Mesendoderm (in vitro differentiated cells): ENCODE measurements at regions not wholly inside any gene's neighbourhood (a gene's known extent, or its start where the extent isn't known, plus 50 kb on each side); places are given as distances from the start of the nearest gene placed in this dataset.

ENCODE experiments used
- DNase-seq: peaks from one replicate; pipeline ENCODE4 v3.0.0; 2013
- H2AK5ac ChIP-seq: 2 replicates; pipeline ENCODE4 v1.6.1; 2013; ENCODE audit warnings: low read length, inconsistent platforms
- H2BK120ac ChIP-seq: 2 replicates; pipeline ENCODE4 v1.6.1; 2013; ENCODE audit warnings: low read depth, mild to moderate bottlenecking, low read length, moderate library complexity, mixed read lengths
- H2BK15ac ChIP-seq: replicated peaks from 2 replicates; pipeline ENCODE4 v1.6.1; 2013; ENCODE audit warnings: low read depth, mild to moderate bottlenecking, moderate library complexity
- H2BK5ac ChIP-seq: 2 replicates; pipeline ENCODE4 v1.6.1; 2013; ENCODE audit warnings: low read length, inconsistent platforms
- H3K18ac ChIP-seq: 2 replicates; pipeline ENCODE4 v1.6.1; 2013; ENCODE audit warnings: mild to moderate bottlenecking, low read length, mixed read lengths
- H3K23ac ChIP-seq: one replicate; pipeline ENCODE4 v1.6.1; 2013; ENCODE audit warnings: low read length
- H3K27ac ChIP-seq: 2 replicates; pipeline ENCODE4 v1.5.1; 2013; ENCODE audit warnings: low read depth, mild to moderate bottlenecking, inconsistent platforms, low read length, moderate library complexity
- H3K27me3 ChIP-seq: 2 replicates; pipeline ENCODE4 v1.6.1; 2013; ENCODE audit warnings: low read length, control low read depth, mild to moderate bottlenecking, inconsistent platforms; ENCODE audit not compliant: insufficient read depth, poor library complexity
- H3K36me3 ChIP-seq: 2 replicates; pipeline ENCODE4 v1.6.1; 2013; ENCODE audit warnings: low read length, inconsistent platforms; ENCODE audit not compliant: control insufficient read depth, insufficient read depth
- H3K4ac ChIP-seq: one replicate; pipeline ENCODE4 v1.6.1; 2013; ENCODE audit warnings: low read depth, mild to moderate bottlenecking, low read length, moderate library complexity
- H3K4me1 ChIP-seq: 2 replicates; pipeline ENCODE4 v1.6.1; 2013; ENCODE audit warnings: low read depth, low read length, inconsistent platforms; ENCODE audit not compliant: control insufficient read depth
- H3K4me2 ChIP-seq: 2 replicates; pipeline ENCODE4 v1.6.1; 2013; ENCODE audit warnings: low read length
- H3K4me3 ChIP-seq: 2 replicates; pipeline ENCODE4 v1.5.1; 2013; ENCODE audit warnings: mild to moderate bottlenecking, low read length
- H3K56ac ChIP-seq: one replicate; pipeline ENCODE4 v1.6.1; 2013; ENCODE audit warnings: low read length
- H3K79me1 ChIP-seq: 2 replicates; pipeline ENCODE4 v1.6.1; 2013; ENCODE audit warnings: low read length, inconsistent platforms
- H3K79me2 ChIP-seq: 2 replicates; pipeline ENCODE4 v1.6.1; 2013; ENCODE audit warnings: mild to moderate bottlenecking, low read length; ENCODE audit not compliant: control insufficient read depth, insufficient read depth
- H3K9ac ChIP-seq: 2 replicates; pipeline ENCODE4 v1.6.1; 2013; ENCODE audit warnings: low read length, inconsistent platforms
- H4K5ac ChIP-seq: one replicate; pipeline ENCODE4 v1.6.1; 2013; ENCODE audit warnings: low read length
- H4K8ac ChIP-seq: one replicate; pipeline ENCODE4 v1.6.1; 2013; ENCODE audit warnings: low read depth, mild to moderate bottlenecking, control low read depth, low read length, moderate library complexity
- WGBS: extraction: QIAGEN DNeasy Blood & Tissue Kit; methylation state at CpG from one replicate; pipeline ENCODE4 v1.1.7; 2013; ENCODE audit warnings: low lambda C conversion rate, missing lambda C conversion rate; ENCODE audit not compliant: insufficient coverage; ENCODE audit errors: extremely low coverage; 5-methylcytosine and 5-hydroxymethylcytosine counted together

- Histone ChIP-seq H2BK15ac (no peak overlapping the region), H2AK5ac (no peak overlapping the region), H3K79me2 (no peaks in the 10 kb centered on the region), H3K56ac (no peak overlapping the region), H2BK120ac (no peak overlapping the region), H3K79me1 (no peaks in the 10 kb centered on the region), H4K8ac (no peak overlapping the region), H4K5ac (no peak overlapping the region), H3K4me1 (no peaks in the 10 kb centered on the region), H2BK5ac (no peak overlapping the region), H3K4ac (no peak overlapping the region), H3K4me3 (no peak overlapping the region), H3K9ac (no peak overlapping the region), H3K27ac (no peak overlapping the region), H3K4me2 (no peak overlapping the region), H3K18ac (no peak overlapping the region), H3K36me3 (no peaks in the 10 kb centered on the region), H3K27me3 (no peaks in the 10 kb centered on the region), H3K23ac (no peak overlapping the region)
- WGBS, result no CpG with 5 or more reads among the region's 4 CpGs
- DNase-seq, result no peak
These were observed 743.6 kb downstream of the KCNJ2 start for GRCh38 chr17:70912716-70913485.

DNA sequence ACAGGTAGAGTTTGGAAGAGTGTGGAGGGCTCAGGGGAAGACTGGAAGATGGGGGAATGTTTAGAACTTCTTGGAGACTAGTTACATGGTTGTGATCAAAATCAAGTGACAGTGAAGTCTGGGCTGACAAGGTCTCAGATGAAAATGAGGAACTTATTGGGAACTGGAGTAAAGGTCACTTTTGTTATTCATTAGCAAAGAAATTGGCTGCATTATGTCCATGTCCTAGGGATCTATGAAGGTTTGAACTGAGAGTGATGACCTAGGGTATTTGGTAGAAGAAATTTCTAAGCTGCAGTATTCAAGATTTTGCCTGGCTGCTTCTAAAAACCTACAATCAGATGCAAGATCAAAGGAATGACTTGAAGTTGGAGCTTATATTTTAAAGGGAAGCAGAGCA, 747.1 kb downstream of the KCNJ2 start:
- no peaks in the 10 kb centered on the region for H3K79me2 ChIP-seq
- H3K18ac ChIP-seq, result no peak overlapping the region
- H3K27me3 ChIP-seq, result no peaks in the 10 kb centered on the region
- H2AK5ac ChIP-seq, result no peak overlapping the region
- DNase-seq, result no peak
- no peak overlapping the region for H3K4ac ChIP-seq
- no peak overlapping the region for H2BK120ac ChIP-seq
- H4K5ac ChIP-seq, result no peak overlapping the region
- no peak overlapping the region for H2BK15ac ChIP-seq
- no peak overlapping the region for H2BK5ac ChIP-seq
- no peak overlapping the region for H3K4me3 ChIP-seq
- H3K27ac ChIP-seq, result no peak overlapping the region
- no peak overlapping the region for H4K8ac ChIP-seq
- H3K4me1 ChIP-seq, result no peaks in the 10 kb centered on the region
- H3K56ac ChIP-seq, result no peak overlapping the region
- H3K4me2 ChIP-seq, result no peak overlapping the region
- no peaks in the 10 kb centered on the region for H3K79me1 ChIP-seq
- H3K9ac ChIP-seq, result no peak overlapping the region
- H3K23ac ChIP-seq, result no peak overlapping the region
- no peaks in the 10 kb centered on the region for H3K36me3 ChIP-seq

DNA sequence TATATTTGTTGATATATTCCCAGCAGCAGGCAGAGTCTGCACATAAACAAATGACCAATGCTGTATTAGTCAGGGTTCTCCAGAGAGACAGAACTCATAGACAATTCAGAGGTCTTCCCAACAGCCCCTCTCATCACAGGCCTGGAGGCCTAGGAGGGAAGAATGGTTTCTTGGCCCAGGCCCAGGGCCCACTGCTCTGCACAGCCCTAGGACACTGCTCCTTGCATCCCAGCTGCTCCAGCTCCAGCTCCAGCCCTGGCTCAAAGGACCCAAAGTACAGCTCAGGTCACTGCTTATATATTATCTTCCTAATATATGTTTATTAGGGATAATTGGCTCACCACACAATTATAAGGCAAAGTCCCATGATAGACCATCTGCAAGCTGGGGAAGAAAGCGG, 749.9 kb downstream of the KCNJ2 start:
- no peaks in the 10 kb centered on the region for H3K4me1 ChIP-seq
- H3K36me3 ChIP-seq, result no peaks in the 10 kb centered on the region
- WGBS, result no CpG with 5 or more reads among the region's 1 CpG
- no peak overlapping the region for H2BK5ac ChIP-seq
- no peaks in the 10 kb centered on the region for H3K79me1 ChIP-seq
- no peak overlapping the region for H2BK120ac ChIP-seq
- H3K9ac ChIP-seq, result no peak overlapping the region
- H3K4me2 ChIP-seq, result no peak overlapping the region
- no peak overlapping the region for H2BK15ac ChIP-seq
- no peak overlapping the region for H3K4me3 ChIP-seq
- H2AK5ac ChIP-seq, result no peak overlapping the region
- no peak overlapping the region for H3K27ac ChIP-seq
- H3K18ac ChIP-seq, result no peak overlapping the region
- no peak overlapping the region for H3K56ac ChIP-seq
- H3K27me3 ChIP-seq, result no peaks in the 10 kb centered on the region
- H3K4ac ChIP-seq, result no peak overlapping the region
- H4K8ac ChIP-seq, result no peak overlapping the region
- DNase-seq, result no peak
- no peak overlapping the region for H4K5ac ChIP-seq
- no peaks in the 10 kb centered on the region for H3K79me2 ChIP-seq
- H3K23ac ChIP-seq, result no peak overlapping the region

- Histone ChIP-seq H3K18ac (no peak overlapping the region), H2BK15ac (no peak overlapping the region), H3K27ac (no peak overlapping the region), H3K79me2 (no peaks in the 10 kb centered on the region), H3K4me1 (no peaks in the 10 kb centered on the region), H2BK120ac (no peak overlapping the region), H3K9ac (no peak overlapping the region), H3K4ac (no peak overlapping the region), H3K4me3 (no peak overlapping the region), H2BK5ac (no peak overlapping the region), H3K4me2 (no peak overlapping the region), H2AK5ac (no peak overlapping the region), H3K27me3 (no peaks in the 10 kb centered on the region), H4K5ac (no peak overlapping the region), H3K36me3 (no peaks in the 10 kb centered on the region), H3K79me1 (no peaks in the 10 kb centered on the region), H3K56ac (no peak overlapping the region), H4K8ac (no peak overlapping the region), H3K23ac (no peak overlapping the region)
- no peak for DNase-seq
- WGBS, result no CpG with 5 or more reads among the region's 1 CpG
These were observed 751.1 kb downstream of the KCNJ2 start for GRCh38 chr17:70920416-70920815.

DNA sequence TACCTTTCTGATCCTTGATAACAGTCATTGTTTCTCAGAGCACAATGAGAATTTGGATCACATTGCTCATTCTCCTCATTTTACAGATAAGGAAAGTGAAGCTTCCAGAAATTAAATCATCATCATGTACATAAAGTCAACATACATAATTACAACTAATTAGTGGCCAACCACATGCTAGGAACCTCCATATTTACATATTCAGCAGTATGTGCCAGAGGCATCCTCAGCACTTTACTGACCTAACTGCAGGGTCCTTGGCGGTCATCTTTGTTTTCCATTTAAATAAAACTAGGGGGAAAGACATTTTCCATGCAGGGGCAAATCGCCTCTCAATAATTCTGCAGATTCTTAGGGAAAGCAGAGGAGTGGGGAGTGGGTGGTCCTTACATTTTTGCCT, 752.9 kb downstream of the KCNJ2 start:
- no peaks in the 10 kb centered on the region for H3K4me1 ChIP-seq
- no CpG with 5 or more reads among the region's 2 CpGs for WGBS
- no peak overlapping the region for H4K8ac ChIP-seq
- H3K23ac ChIP-seq, result no peak overlapping the region
- no peak overlapping the region for H3K9ac ChIP-seq
- no peak overlapping the region for H3K4me2 ChIP-seq
- H3K27ac ChIP-seq, result no peak overlapping the region
- no peak overlapping the region for H3K56ac ChIP-seq
- no peak overlapping the region for H2BK120ac ChIP-seq
- no peaks in the 10 kb centered on the region for H3K36me3 ChIP-seq
- H2AK5ac ChIP-seq, result no peak overlapping the region
- no peak overlapping the region for H3K4me3 ChIP-seq
- no peak overlapping the region for H3K4ac ChIP-seq
- no peak overlapping the region for H2BK15ac ChIP-seq
- no peaks in the 10 kb centered on the region for H3K27me3 ChIP-seq
- no peak overlapping the region for H3K18ac ChIP-seq
- no peak overlapping the region for H4K5ac ChIP-seq
- no peaks in the 10 kb centered on the region for H3K79me2 ChIP-seq
- H2BK5ac ChIP-seq, result no peak overlapping the region
- H3K79me1 ChIP-seq, result no peaks in the 10 kb centered on the region
- DNase-seq, result no peak

- H2BK120ac ChIP-seq, result no peak overlapping the region
- H3K4me3 ChIP-seq, result no peak overlapping the region
- no peak for DNase-seq
- WGBS, result no CpG with 5 or more reads among the region's 4 CpGs
- H2BK15ac ChIP-seq, result no peak overlapping the region
- H3K4me2 ChIP-seq, result no peak overlapping the region
- no peak overlapping the region for H3K4ac ChIP-seq
- H4K5ac ChIP-seq, result no peak overlapping the region
- no peak overlapping the region for H2BK5ac ChIP-seq
- H3K9ac ChIP-seq, result no peak overlapping the region
- no peaks in the 10 kb centered on the region for H3K79me1 ChIP-seq
- no peak overlapping the region for H4K8ac ChIP-seq
- no peaks in the 10 kb centered on the region for H3K36me3 ChIP-seq
- H3K79me2 ChIP-seq, result no peaks in the 10 kb centered on the region
- H3K27ac ChIP-seq, result no peak overlapping the region
- H3K18ac ChIP-seq, result no peak overlapping the region
- H3K4me1 ChIP-seq, result no peaks in the 10 kb centered on the region
- H3K27me3 ChIP-seq, result no peaks in the 10 kb centered on the region
- no peak overlapping the region for H3K56ac ChIP-seq
- H2AK5ac ChIP-seq, result no peak overlapping the region
- no peak overlapping the region for H3K23ac ChIP-seq
These were observed 755.4 kb downstream of the KCNJ2 start for GRCh38 chr17:70924776-70925175.
